Activated CD8-positive, alpha-beta T cell treated with anti-CD3 and anti-CD28 coated beads for 36 hours (primary cell): ENCODE measurements at regions not wholly inside any gene's neighbourhood (a gene's known extent, or its start where the extent isn't known, plus 50 kb on each side); places are given as distances from the start of the nearest gene placed in this dataset.

Source experiments
- ATAC-seq: fragments of 200-7000 bp; cut with Tn5 transposase; one replicate; pipeline ENCODE4 v1.10.0; 2021; ENCODE audit warnings: mild to moderate bottlenecking, moderate library complexity
- CTCF ChIA-PET: fragments of 350-600 bp; sonication (Branson Sonifier 250); formaldehyde crosslinking; loops from one replicate; lab custom pipeline; 2021; ENCODE audit warnings: antibody characterized with exemption; lab: Charles Lee
- POLR2A ChIA-PET: fragments of 350-600 bp; sonication (Branson Sonifier 250); formaldehyde crosslinking; loops from one replicate; lab custom pipeline; 2021; ENCODE audit warnings: antibody characterized with exemption; lab: Charles Lee
- DNase-seq: peaks from one replicate; pipeline ENCODE4 v3.0.0-alpha.2; 2020
- H3K27ac Mint-ChIP-seq: one replicate; pipeline ENCODE4 v1.8.0; 2021; ENCODE audit warnings: mild to moderate bottlenecking, mixed read lengths
- H3K27me3 Mint-ChIP-seq: one replicate; pipeline ENCODE4 v1.8.0; 2021; ENCODE audit warnings: mixed read lengths
- H3K36me3 Mint-ChIP-seq: one replicate; pipeline ENCODE4 v1.8.0; 2021; ENCODE audit warnings: low read depth, mixed read lengths
- H3K4me1 Mint-ChIP-seq: one replicate; pipeline ENCODE4 v1.8.0; 2021; ENCODE audit warnings: low read depth, mixed read lengths
- H3K4me3 Mint-ChIP-seq: one replicate; pipeline ENCODE4 v1.8.0; 2021; ENCODE audit warnings: mild to moderate bottlenecking, moderate library complexity, mixed read lengths
- H3K9me3 Mint-ChIP-seq: one replicate; pipeline ENCODE4 v1.8.0; 2021; ENCODE audit warnings: mixed read lengths
- CTCF ChIP-seq: fragments of 200-600 bp; IDR thresholded peaks from one replicate; pipeline ENCODE4 v1.8.0; 2022; ENCODE audit warnings: antibody characterized with exemption, mild to moderate bottlenecking
- intact Hi-C: fragments of 100-400 bp; cut with micrococcal nuclease; formaldehyde crosslinking; loops from one replicate; pipeline ENCODE4 v1.10.0; 2022

GRCh38 chr12:74408601-74409166 is 129.0 kb upstream of the ATXN7L3B start:
- POLR2A ChIA-PET = no interaction called here
- H3K4me3 Mint-ChIP-seq = no peak overlapping the region
- intact Hi-C loops = no loop called here
- TF ChIP-seq CTCF = no peak
- H3K27me3 Mint-ChIP-seq = peaks cover 6% of the 10 kb centered on the region
- H3K4me1 Mint-ChIP-seq = no peaks in the 10 kb centered on the region
- H3K36me3 Mint-ChIP-seq = no peaks in the 10 kb centered on the region
- no peak for DNase-seq
- CTCF ChIA-PET = no interaction called here
- ATAC-seq = no peak
- no peaks in the 10 kb centered on the region for H3K9me3 Mint-ChIP-seq
- H3K27ac Mint-ChIP-seq = no peak overlapping the region

GRCh38 chr12:74412606-74413230 is 124.9 kb upstream of the ATXN7L3B start:
- CTCF ChIA-PET = interaction anchor here (1.7 kb wide), 1 partner anchor 9 kb away, joined by 5 read pairs; no protein-coding TSS in a partner anchor
- H3K27ac Mint-ChIP-seq = no peak overlapping the region
- peak; percentile 62 for TF ChIP-seq CTCF
- H3K36me3 Mint-ChIP-seq = no peaks in the 10 kb centered on the region
- no peak for DNase-seq
- no peak for ATAC-seq
- no peaks in the 10 kb centered on the region for H3K9me3 Mint-ChIP-seq
- no peak overlapping the region for H3K4me3 Mint-ChIP-seq
- peaks cover 7% of the 10 kb centered on the region for H3K27me3 Mint-ChIP-seq
- H3K4me1 Mint-ChIP-seq = no peaks in the 10 kb centered on the region
- POLR2A ChIA-PET = no interaction called here
- intact Hi-C loops = no loop called here

- intact Hi-C loops = no loop called here
- H3K27me3 Mint-ChIP-seq = peaks cover 8% of the 10 kb centered on the region
- no peaks in the 10 kb centered on the region for H3K36me3 Mint-ChIP-seq
- no peak overlapping the region for H3K27ac Mint-ChIP-seq
- peak; percentile 37 for ATAC-seq
- DNase-seq = no peak
- ChIA-PET CTCF (interaction anchor here (0.9 to 1.2 kb wide), 2 partner anchors 392 to 394 kb away, joined by 3 read pairs; no protein-coding TSS in a partner anchor), POLR2A (no interaction called here)
- TF ChIP-seq CTCF = peak; percentile 30
- H3K4me3 Mint-ChIP-seq = no peak overlapping the region
- H3K4me1 Mint-ChIP-seq = no peaks in the 10 kb centered on the region
- H3K9me3 Mint-ChIP-seq = no peaks in the 10 kb centered on the region
These were observed 122.0 kb upstream of the ATXN7L3B start for GRCh38 chr12:74415633-74416032.

GRCh38 chr12:74418573-74418972 is 119.1 kb upstream of the ATXN7L3B start:
- CTCF ChIA-PET = no interaction called here
- H3K4me1 Mint-ChIP-seq = no peaks in the 10 kb centered on the region

More at GRCh38 chr12:74418573-74418972, 119.1 kb upstream of the ATXN7L3B start:
- H3K36me3 Mint-ChIP-seq = no peaks in the 10 kb centered on the region
- H3K9me3 Mint-ChIP-seq = no peaks in the 10 kb centered on the region
- ATAC-seq (no peak), DNase-seq (no peak)
- H3K27ac Mint-ChIP-seq = no peak overlapping the region
- H3K27me3 Mint-ChIP-seq = peaks cover 3% of the 10 kb centered on the region
- POLR2A ChIA-PET = no interaction called here
- no peak overlapping the region for H3K4me3 Mint-ChIP-seq
- intact Hi-C loops = no loop called here
- no peak for TF ChIP-seq CTCF
